Lung (tissue), 11 donors: ENCODE measurements at regions not wholly inside any gene's neighbourhood (a gene's known extent, or its start where the extent isn't known, plus 50 kb on each side); places are given as distances from the start of the nearest gene placed in this dataset.

Experiments used
- ATAC-seq: fragments of 200-7000 bp; cut with Tn5 transposase; one replicate; pipeline ENCODE4 v1.9.1; 2020; ENCODE audit warnings: moderate number of reproducible peaks; ENCODE audit not compliant: insufficient read depth, low FRiP score
- DNase-seq, 3 donors: peaks; one replicate each; pipeline ENCODE4 v3.0.0-alpha.2; 2013 to 2017
- H3K27ac ChIP-seq, 2 donors: one replicate each; pipeline ENCODE4 v1.5.1; 2013; ENCODE audit warnings: mild to moderate bottlenecking in 2 of 2, moderate library complexity in 2 of 2, control low read depth in 1 of 2, inconsistent platforms in 1 of 2, low read depth in 1 of 2, low read length in 1 of 2
- H3K27me3 ChIP-seq, 3 donors: one replicate each; pipeline ENCODE4 v1.5.1; 2013; ENCODE audit warnings: low read length in 2 of 3; ENCODE audit not compliant: control insufficient read depth in 3 of 3, insufficient read depth in 3 of 3
- H3K36me3 ChIP-seq, 4 donors: one replicate each; pipeline ENCODE4 v1.5.1; 2013; ENCODE audit warnings: low read length in 4 of 4, mild to moderate bottlenecking in 1 of 4, moderate library complexity in 1 of 4; ENCODE audit not compliant: control insufficient read depth in 4 of 4, insufficient read depth in 4 of 4
- H3K4me1 ChIP-seq, 5 donors: one replicate each; pipeline ENCODE4 v1.5.1; 2013; ENCODE audit warnings: low read length in 5 of 5, mild to moderate bottlenecking in 2 of 5, moderate library complexity in 1 of 5; ENCODE audit not compliant: control insufficient read depth in 5 of 5, insufficient read depth in 5 of 5
- H3K4me3 ChIP-seq: one replicate; pipeline ENCODE4 v1.5.1; 2013; ENCODE audit warnings: mild to moderate bottlenecking, control low read depth, moderate library complexity
- H3K9ac ChIP-seq, 2 donors: one replicate each; pipeline ENCODE4 v1.5.1; 2013; ENCODE audit warnings: low read length in 2 of 2, control low read depth in 1 of 2; ENCODE audit not compliant: insufficient read depth in 1 of 2
- H3K9me3 ChIP-seq, 4 donors: one replicate each; pipeline ENCODE4 v1.5.1; 2013; ENCODE audit warnings: low read length in 3 of 4, mild to moderate bottlenecking in 1 of 4, moderate library complexity in 1 of 4; ENCODE audit not compliant: control insufficient read depth in 4 of 4, insufficient read depth in 3 of 4
- CTCF ChIP-seq: IDR thresholded peaks from 2 replicates; pipeline ENCODE4 v1.5.1; 2012; ENCODE audit warnings: mild to moderate bottlenecking; ENCODE audit errors: control extremely low read depth, extremely low read depth
- WGBS, 2 donors: extraction: QIAGEN DNeasy Blood & Tissue Kit; methylation state at CpG; one replicate each; pipeline ENCODE4 v1.1.7; 2013; 5-methylcytosine and 5-hydroxymethylcytosine counted together
- donor health status: control.
- donor health status: control.
- donor health status: Bipolar disorder and iron deficiency.
- donor health status: healthy.
- donor health status: DM: yes; HTN: yes; CAD: no.

DNA sequence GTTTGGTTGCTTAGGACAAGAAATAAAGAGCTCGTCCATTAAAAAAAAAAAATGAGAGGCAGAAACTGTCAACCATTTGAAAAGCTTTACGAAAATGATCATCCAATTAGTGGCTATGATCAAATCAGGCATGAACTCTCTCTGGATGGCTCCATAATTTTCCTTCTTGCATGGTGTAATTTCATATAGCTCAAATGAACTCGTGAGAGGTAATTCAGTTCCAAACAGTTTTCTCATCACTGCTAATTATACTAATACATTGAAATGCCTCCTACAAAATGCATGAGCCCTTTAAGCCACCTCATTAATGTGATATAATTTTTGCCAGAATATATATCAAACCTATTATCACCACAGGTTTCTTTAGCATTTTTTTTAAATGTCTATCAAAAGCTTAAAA is 239.5 kb upstream of the MEIS2 start:
- no peak overlapping the region for H3K4me3 ChIP-seq
- no peaks in the 10 kb centered on the region for H3K4me1 ChIP-seq
- H3K27ac ChIP-seq, result no peak overlapping the region
- TF ChIP-seq CTCF, result no peak
- no peak overlapping the region for H3K9ac ChIP-seq
- 83 to 90% methylated on average over 3 of the region's 3 CpGs for WGBS, 2 donors
- H3K36me3 ChIP-seq, result no peaks in the 10 kb centered on the region
- ATAC-seq (no peak), DNase-seq (no peak)
- no peaks in the 10 kb centered on the region for H3K27me3 ChIP-seq
- H3K9me3 ChIP-seq, result no peaks in the 10 kb centered on the region

- TF ChIP-seq CTCF, result no peak
- ATAC-seq (no peak), DNase-seq (no peak)
- Histone ChIP-seq H3K9ac (no peak overlapping the region), H3K4me3 (no peak overlapping the region), H3K36me3 (no peaks in the 10 kb centered on the region), H3K9me3 (no peaks in the 10 kb centered on the region), H3K27ac (no peak overlapping the region), H3K4me1 (no peaks in the 10 kb centered on the region), H3K27me3 (no peaks in the 10 kb centered on the region)
- 80 to 86% methylated on average over 2 of the region's 2 CpGs for WGBS, 2 donors
Measured at GRCh38 chr15:37340438-37340837, 240.1 kb upstream of the MEIS2 start.

- ATAC-seq (no peak), DNase-seq (peak in 1 of 3 donors; percentile 17)
- TF ChIP-seq CTCF, result no peak
- no peak overlapping the region for H3K9ac ChIP-seq
- no peaks in the 10 kb centered on the region for H3K27me3 ChIP-seq
- H3K4me3 ChIP-seq, result no peak overlapping the region
- no peak overlapping the region for H3K27ac ChIP-seq
- 81 to 85% methylated on average over 8 of the region's 8 CpGs for WGBS, 2 donors
- no peaks in the 10 kb centered on the region for H3K36me3 ChIP-seq
- H3K9me3 ChIP-seq, result no peaks in the 10 kb centered on the region
- H3K4me1 ChIP-seq, result no peaks in the 10 kb centered on the region
Measured at GRCh38 chr15:37359101-37359892, 258.9 kb upstream of the MEIS2 start.

DNA sequence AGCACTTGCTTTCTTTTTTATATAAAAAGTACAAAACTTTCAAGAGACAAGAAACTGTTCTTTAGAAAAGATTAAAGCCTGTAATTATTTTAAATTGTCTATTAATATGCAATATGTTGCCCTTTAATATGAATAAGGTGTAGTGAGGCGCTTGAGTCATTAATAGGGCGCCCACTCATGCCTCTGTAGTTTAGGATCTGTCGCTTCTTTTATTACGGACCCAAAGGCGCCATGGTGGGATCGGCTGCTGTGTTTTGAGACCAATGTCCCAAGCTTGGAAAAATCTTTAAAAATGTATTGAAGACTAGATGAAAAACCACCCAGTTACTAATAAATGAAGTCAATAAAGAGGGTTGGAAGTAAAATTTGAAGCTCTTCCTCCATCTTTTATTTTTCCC is 259.5 kb upstream of the MEIS2 start:
- no peak for DNase-seq
- no peaks in the 10 kb centered on the region for H3K36me3 ChIP-seq
- no peak overlapping the region for H3K9ac ChIP-seq
- no peak for TF ChIP-seq CTCF
- 93 to 96% methylated on average over 6 of the region's 6 CpGs for WGBS, 2 donors
- no peaks in the 10 kb centered on the region for H3K27me3 ChIP-seq
- H3K9me3 ChIP-seq, result no peaks in the 10 kb centered on the region
- ATAC-seq, result no peak
- no peaks in the 10 kb centered on the region for H3K4me1 ChIP-seq
- no peak overlapping the region for H3K27ac ChIP-seq
- no peak overlapping the region for H3K4me3 ChIP-seq
